Activated T-cell treated with anti-CD3 and anti-CD28 coated beads, Interleukin-2, amount 50 U/mL, for 4 hours (primary cell): ENCODE measurements at regions not wholly inside any gene's neighbourhood (a gene's known extent, or its start where the extent isn't known, plus 50 kb on each side); places are given as distances from the start of the nearest gene placed in this dataset.
"Not testable (repeated sequence)": the region's sequence is repeated elsewhere in the genome, so short reads cannot be mapped to it uniquely, and the experiment has no call there.

Source experiments
- ATAC-seq, 2 donors: fragments of 200-7000 bp; cut with Tn5 transposase; one replicate each; pipeline ENCODE4 v1.10.0; 2021
- DNase-seq: peaks from one replicate; pipeline ENCODE4 v3.0.0-alpha.2; 2020
- H3K27me3 Mint-ChIP-seq: one replicate; pipeline ENCODE4 v1.8.0; 2021; ENCODE audit warnings: low read depth, mixed read lengths
- H3K36me3 Mint-ChIP-seq: one replicate; pipeline ENCODE4 v1.8.0; 2022; ENCODE audit warnings: mixed read lengths; ENCODE audit not compliant: insufficient read depth
- H3K4me1 Mint-ChIP-seq: one replicate; pipeline ENCODE4 v1.8.0; 2021; ENCODE audit warnings: low read depth, mixed read lengths
- H3K4me3 Mint-ChIP-seq: one replicate; pipeline ENCODE4 v1.8.0; 2021; ENCODE audit warnings: mild to moderate bottlenecking, moderate library complexity, mixed read lengths
- H3K9me3 Mint-ChIP-seq: one replicate; pipeline ENCODE4 v1.8.0; 2021; ENCODE audit warnings: mixed read lengths

DNA sequence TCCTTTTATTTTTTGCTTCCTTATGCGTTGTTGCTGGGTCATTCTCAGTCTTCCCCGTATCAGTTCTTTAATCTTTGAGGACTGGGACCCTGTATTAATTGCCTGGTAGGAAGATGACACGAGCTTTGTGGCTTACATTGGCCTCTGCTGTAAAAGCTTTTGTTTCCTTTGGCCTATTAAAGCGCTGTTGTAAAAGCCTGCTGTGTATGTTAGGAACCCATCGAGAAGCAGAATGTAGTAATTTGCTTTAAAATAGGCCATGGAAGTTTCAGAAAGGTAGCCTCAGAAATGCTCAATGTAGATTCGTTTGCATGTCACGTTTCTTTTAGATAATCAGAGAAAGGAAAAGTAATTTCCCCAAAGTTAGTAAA lies 257.5 kb upstream of the STARD13 start:
- H3K36me3 Mint-ChIP-seq: no peaks in the 10 kb centered on the region
- no peaks in the 10 kb centered on the region for H3K27me3 Mint-ChIP-seq
- H3K4me3 Mint-ChIP-seq: peak overlapping the region; percentile 87
- peaks cover 48% of the 10 kb centered on the region for H3K4me1 Mint-ChIP-seq
- no peak for DNase-seq
- no peaks in the 10 kb centered on the region for H3K9me3 Mint-ChIP-seq
- peak in 1 of 2 donors; percentile 1 for ATAC-seq

- no peak for ATAC-seq
- Mint-ChIP-seq H3K4me3 (peak overlapping the region; percentile 87), H3K36me3 (no peaks in the 10 kb centered on the region), H3K27me3 (no peaks in the 10 kb centered on the region), H3K9me3 (no peaks in the 10 kb centered on the region), H3K4me1 (peaks cover 48% of the 10 kb centered on the region)
- DNase-seq: no peak
Measured at GRCh38 chr13:33543631-33544265, 258.2 kb upstream of the STARD13 start.

GRCh38 chr13:33544308-33544707 lies 258.8 kb upstream of the STARD13 start:
- no peak for ATAC-seq
- H3K4me3 Mint-ChIP-seq: no peak overlapping the region
- H3K9me3 Mint-ChIP-seq: no peaks in the 10 kb centered on the region
- peaks cover 48% of the 10 kb centered on the region for H3K4me1 Mint-ChIP-seq
- DNase-seq: no peak
- no peaks in the 10 kb centered on the region for H3K36me3 Mint-ChIP-seq
- no peaks in the 10 kb centered on the region for H3K27me3 Mint-ChIP-seq

GRCh38 chr13:33545492-33545891 lies 259.9 kb upstream of the STARD13 start:
- H3K4me1 Mint-ChIP-seq: peaks cover 40% of the 10 kb centered on the region
- H3K27me3 Mint-ChIP-seq: no peaks in the 10 kb centered on the region
- no peaks in the 10 kb centered on the region for H3K36me3 Mint-ChIP-seq
- no peak for DNase-seq
- peak overlapping the region; percentile 13 for H3K4me3 Mint-ChIP-seq
- no peaks in the 10 kb centered on the region for H3K9me3 Mint-ChIP-seq
- ATAC-seq: no peak

- DNase-seq (no peak), ATAC-seq (no peak)
- no peaks in the 10 kb centered on the region for H3K9me3 Mint-ChIP-seq
- H3K4me3 Mint-ChIP-seq: no peak overlapping the region
- H3K27me3 Mint-ChIP-seq: no peaks in the 10 kb centered on the region
- H3K4me1 Mint-ChIP-seq: peaks cover 24% of the 10 kb centered on the region
- no peaks in the 10 kb centered on the region for H3K36me3 Mint-ChIP-seq
Measured at GRCh38 chr13:33547035-33547434, 261.5 kb upstream of the STARD13 start.

GRCh38 chr13:33548069-33548468 lies 262.5 kb upstream of the STARD13 start:
- Mint-ChIP-seq H3K9me3 (no peaks in the 10 kb centered on the region), H3K36me3 (no peaks in the 10 kb centered on the region), H3K27me3 (no peaks in the 10 kb centered on the region), H3K4me1 (peaks cover 22% of the 10 kb centered on the region), H3K4me3 (no peak overlapping the region)
- ATAC-seq: no peak
- no peak for DNase-seq

DNA sequence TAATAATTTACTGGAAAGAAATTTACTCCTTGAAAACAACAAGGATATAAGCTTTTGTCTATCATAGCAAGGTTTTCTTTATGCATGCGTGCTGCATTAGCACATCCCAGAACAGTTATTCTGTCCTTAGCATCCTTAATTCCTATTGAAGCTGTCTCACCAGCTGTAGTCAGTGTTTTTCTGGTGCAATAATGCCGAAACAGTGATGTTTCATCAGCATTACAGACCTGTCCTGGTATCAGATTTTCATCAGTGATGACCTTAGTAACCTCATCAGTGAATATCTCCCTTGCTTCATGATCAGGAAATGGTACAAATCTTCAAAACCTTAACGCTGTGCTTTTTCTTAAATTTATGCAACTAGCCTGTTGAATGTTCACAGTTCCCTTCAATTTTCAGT lies 264.7 kb upstream of the STARD13 start:
- H3K27me3 Mint-ChIP-seq: no peaks in the 10 kb centered on the region
- ATAC-seq (no peak), DNase-seq (no peak)
- no peaks in the 10 kb centered on the region for H3K36me3 Mint-ChIP-seq
- no peaks in the 10 kb centered on the region for H3K9me3 Mint-ChIP-seq
- H3K4me3 Mint-ChIP-seq: no peak overlapping the region
- H3K4me1 Mint-ChIP-seq: peaks cover 6% of the 10 kb centered on the region

DNA sequence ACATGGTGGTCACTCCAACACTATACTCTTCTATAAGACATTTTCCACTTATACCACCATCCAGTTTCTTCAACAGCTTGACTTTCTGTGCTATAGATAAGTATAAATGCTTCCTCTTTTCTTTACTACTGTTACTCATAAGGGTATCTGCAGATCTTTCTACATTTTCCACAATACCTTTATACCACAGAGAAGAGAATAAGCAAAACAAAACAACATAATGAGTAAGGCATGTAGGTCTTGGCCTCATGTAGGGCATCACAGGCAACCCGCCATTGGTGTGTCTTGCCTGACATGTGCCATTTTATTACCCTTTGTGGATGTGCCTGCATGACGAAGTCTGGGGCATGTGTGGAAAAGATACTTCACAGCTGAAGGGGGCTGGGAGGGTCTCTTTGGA lies 265.3 kb upstream of the STARD13 start:
- ATAC-seq: no peak
- peaks cover 2% of the 10 kb centered on the region for H3K4me1 Mint-ChIP-seq

GRCh38 chr13:33554919-33555791 lies 262.8 kb upstream of the RFC3 start:
- no peaks in the 10 kb centered on the region for H3K36me3 Mint-ChIP-seq
- H3K9me3 Mint-ChIP-seq: no peaks in the 10 kb centered on the region
- H3K4me3 Mint-ChIP-seq: no peak overlapping the region
- peaks cover 10% of the 10 kb centered on the region for H3K27me3 Mint-ChIP-seq
- H3K4me1 Mint-ChIP-seq: no peaks in the 10 kb centered on the region
- ATAC-seq: no peak
- no peak for DNase-seq

More for the DNA sequence above, 265.3 kb upstream of the STARD13 start:
- no peak for DNase-seq
- Mint-ChIP-seq H3K4me3 (no peak overlapping the region), H3K27me3 (no peaks in the 10 kb centered on the region), H3K36me3 (no peaks in the 10 kb centered on the region), H3K9me3 (no peaks in the 10 kb centered on the region)

- no peak for DNase-seq
- no peak overlapping the region for H3K4me3 Mint-ChIP-seq
- ATAC-seq: no peak
- H3K9me3 Mint-ChIP-seq: no peaks in the 10 kb centered on the region
- H3K27me3 Mint-ChIP-seq: peaks cover 10% of the 10 kb centered on the region
- no peaks in the 10 kb centered on the region for H3K4me1 Mint-ChIP-seq
- no peaks in the 10 kb centered on the region for H3K36me3 Mint-ChIP-seq
Measured at GRCh38 chr13:33556828-33557227, 261.1 kb upstream of the RFC3 start.

DNA sequence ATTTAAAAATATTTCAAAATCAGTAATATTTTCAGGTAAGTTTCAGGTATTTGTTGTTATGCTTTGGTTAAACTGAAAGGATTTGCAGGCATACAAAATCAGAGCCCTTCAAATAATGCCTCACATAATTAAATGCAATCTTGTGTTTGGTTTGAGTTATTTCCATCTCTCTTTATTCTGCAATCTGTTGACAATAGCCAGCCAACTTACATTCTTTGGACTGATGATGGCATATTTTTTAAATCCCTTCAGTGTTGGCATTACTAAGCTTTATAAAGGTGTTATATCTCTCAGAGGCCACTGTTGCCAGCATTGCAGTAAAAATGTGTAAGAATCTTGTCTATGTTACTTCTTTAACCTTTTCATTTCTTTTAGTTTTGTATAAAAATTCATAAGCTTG lies 257.2 kb upstream of the RFC3 start:
- ATAC-seq (no peak), DNase-seq (no peak)
- H3K4me1 Mint-ChIP-seq: no peaks in the 10 kb centered on the region
- H3K27me3 Mint-ChIP-seq: peaks cover 13% of the 10 kb centered on the region
- H3K36me3 Mint-ChIP-seq: no peaks in the 10 kb centered on the region
- no peak overlapping the region for H3K4me3 Mint-ChIP-seq
- no peaks in the 10 kb centered on the region for H3K9me3 Mint-ChIP-seq

DNA sequence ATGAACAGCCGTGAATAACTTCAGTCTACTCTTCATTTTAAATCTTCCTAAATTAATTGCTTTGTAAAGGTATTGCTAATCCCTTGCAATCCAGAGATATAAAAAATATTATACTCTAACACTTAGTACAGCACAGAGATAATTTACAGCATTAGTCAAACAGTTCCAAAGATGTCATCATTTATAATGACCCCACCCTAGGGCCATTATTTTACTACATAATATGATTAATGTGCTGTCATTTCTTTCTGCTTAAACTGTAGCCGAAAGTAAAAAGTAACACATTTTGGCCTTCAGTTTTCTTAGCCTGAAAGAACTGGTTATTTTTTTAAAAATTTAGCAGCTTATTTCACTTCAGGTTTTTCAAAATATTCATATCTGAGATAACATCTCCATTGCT lies 256.3 kb upstream of the RFC3 start:
- Mint-ChIP-seq H3K4me1 (no peaks in the 10 kb centered on the region), H3K4me3 (no peak overlapping the region), H3K36me3 (no peaks in the 10 kb centered on the region), H3K9me3 (no peaks in the 10 kb centered on the region), H3K27me3 (peaks cover 11% of the 10 kb centered on the region)
- ATAC-seq: no peak
- DNase-seq: no peak

DNA sequence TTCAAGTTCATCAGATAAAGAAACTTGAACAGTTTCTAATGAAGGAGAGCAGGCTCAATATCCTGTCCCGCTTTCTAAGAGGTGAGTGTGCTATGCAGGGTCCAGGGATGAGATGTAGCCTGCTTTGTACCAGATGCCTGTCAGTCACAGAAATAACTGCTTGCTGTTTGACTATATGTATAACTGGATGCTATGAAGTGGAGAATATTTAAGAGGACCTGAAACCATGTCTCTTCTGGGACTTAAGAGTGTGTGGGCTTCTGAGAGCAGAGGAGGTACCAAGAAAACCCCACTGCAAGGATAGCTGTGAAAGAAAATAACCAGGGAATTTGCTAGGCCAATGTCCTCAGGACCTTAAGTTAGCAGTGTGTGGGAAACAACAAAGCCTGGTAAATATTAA lies 246.3 kb upstream of the RFC3 start:
- Mint-ChIP-seq H3K36me3 (no peaks in the 10 kb centered on the region), H3K27me3 (peaks cover 4% of the 10 kb centered on the region), H3K9me3 (no peaks in the 10 kb centered on the region), H3K4me3 (no peak overlapping the region), H3K4me1 (no peaks in the 10 kb centered on the region)
- DNase-seq: no peak
- no peak for ATAC-seq

GRCh38 chr13:33572322-33572721 lies 245.6 kb upstream of the RFC3 start:
- H3K4me3 Mint-ChIP-seq, ATAC-seq, H3K4me1 Mint-ChIP-seq, H3K36me3 Mint-ChIP-seq, DNase-seq, H3K27me3 Mint-ChIP-seq, H3K9me3 Mint-ChIP-seq: not testable (repeated sequence)

DNA sequence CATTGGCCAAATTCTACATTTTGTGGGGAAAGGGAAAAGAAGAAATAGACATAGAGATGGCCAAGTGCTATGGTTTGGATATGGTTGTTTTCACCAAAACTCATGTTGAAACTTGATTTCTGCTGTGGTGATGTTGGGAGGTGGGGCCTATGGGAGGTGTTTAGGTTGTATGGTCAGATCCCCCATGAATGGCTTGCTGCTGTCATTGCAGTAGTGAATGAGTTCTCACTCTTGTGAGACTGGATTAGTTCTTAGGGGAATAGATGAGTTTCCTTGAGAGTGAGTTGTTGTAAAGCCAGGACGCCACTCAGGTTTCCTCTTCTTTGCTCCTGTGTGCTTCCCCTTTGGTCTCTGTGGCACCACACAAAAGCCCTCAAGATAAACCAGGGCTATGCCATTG lies 242.6 kb upstream of the RFC3 start:
- ATAC-seq (no peak), DNase-seq (no peak)
- Mint-ChIP-seq H3K27me3 (peaks cover 10% of the 10 kb centered on the region), H3K4me3 (no peak overlapping the region), H3K36me3 (no peaks in the 10 kb centered on the region), H3K4me1 (no peaks in the 10 kb centered on the region), H3K9me3 (no peaks in the 10 kb centered on the region)
